Adrenal gland (tissue), 9 donors: ENCODE measurements at regions not wholly inside any gene's neighbourhood (a gene's known extent, or its start where the extent isn't known, plus 50 kb on each side); places are given as distances from the start of the nearest gene placed in this dataset.
"Not testable (repeated sequence)": the region's sequence is repeated elsewhere in the genome, so short reads cannot be mapped to it uniquely, and the experiment has no call there.

ENCODE experiments used
- DNase-seq, 7 donors: peaks; one replicate each; pipeline ENCODE4 v3.0.0-alpha.2; 2019 to 2020
- H3K27ac ChIP-seq, 5 donors: fragments of 200-600 bp; sonication (generic) in 4 of 5; 1 replicate in 3 of 5; 2 replicates in 2 of 5; pipeline versions ENCODE4 v1.5.1 to v1.8.0; 2016 to 2020; ENCODE audit warnings: mild to moderate bottlenecking in 1 of 5
- H3K27me3 ChIP-seq: fragments of 200-600 bp; 2 replicates; pipeline ENCODE4 v1.8.0; 2021
- H3K36me3 ChIP-seq, 2 donors: fragments of 200-600 bp; replicated peaks in 1 of 2; 1 replicate in 1 of 2; 2 replicates in 1 of 2; pipeline versions ENCODE4 v1.5.1 to v1.8.0; 2018 to 2022
- H3K4me1 ChIP-seq, 2 donors: fragments of 200-600 bp; replicated peaks in 1 of 2; 1 replicate in 1 of 2; 2 replicates in 1 of 2; pipeline versions ENCODE4 v1.5.1 to v1.8.0; 2018 to 2021
- H3K4me3 ChIP-seq, 4 donors: fragments of 200-600 bp; sonication (generic) in 3 of 4; one replicate each; pipeline ENCODE4 v1.5.1; 2016 to 2018
- H3K9me3 ChIP-seq, 3 donors: fragments of 200-600 bp; sonication (generic) in 1 of 3; replicated peaks in 1 of 3; 1 replicate in 2 of 3; 2 replicates in 1 of 3; pipeline versions ENCODE4 v1.5.1 to v1.8.0; 2016 to 2021
- POLR2A ChIP-seq, 2 donors: fragments of 450-650 bp; IDR thresholded peaks; one replicate each; pipeline ENCODE4 v1.6.1; 2017; ENCODE audit warnings: antibody characterized with exemption in 2 of 2, mild to moderate bottlenecking in 2 of 2, moderate library complexity in 1 of 2
- WGBS, 4 donors: extraction: QIAGEN DNeasy Blood & Tissue Kit in 2 of 4; methylation state at CpG; one replicate each; pipeline versions ENCODE4 v1.1.5 to v1.1.7; 2013 to 2017; 5-methylcytosine and 5-hydroxymethylcytosine counted together
- intact Hi-C, 2 donors: fragments of 100-400 bp; cut with DNase I; formaldehyde crosslinking; loops; one replicate each; pipeline versions ENCODE4 v1.14.1 to v1.15.0; 2022 to 2023
- TF ChIP-seq, protein P1 (sequence below), 6 experiments: fragments of 450-650 bp in 4 of 6; fragments of 200-600 bp in 2 of 6; sonication (generic) in 1 of 6; IDR thresholded peaks; 1 replicate in 5 of 6; 2 replicates in 1 of 6; pipeline versions ENCODE4 v1.5.1 to v1.8.0; 2016 to 2021; ENCODE audit warnings: antibody characterized with exemption in 6 of 6, mild to moderate bottlenecking in 2 of 6, moderate library complexity in 1 of 6
- donor health status: healthy with polysubstance abuse.
- donor health status: Bipolar disorder and iron deficiency.
- donor health status: DM: yes; HTN: yes; CAD: no.
- donor health status: DM: no; HTN: no; CAD: no.
- donor health status: DM: no; HTN: no; CAD: no.

DNA sequence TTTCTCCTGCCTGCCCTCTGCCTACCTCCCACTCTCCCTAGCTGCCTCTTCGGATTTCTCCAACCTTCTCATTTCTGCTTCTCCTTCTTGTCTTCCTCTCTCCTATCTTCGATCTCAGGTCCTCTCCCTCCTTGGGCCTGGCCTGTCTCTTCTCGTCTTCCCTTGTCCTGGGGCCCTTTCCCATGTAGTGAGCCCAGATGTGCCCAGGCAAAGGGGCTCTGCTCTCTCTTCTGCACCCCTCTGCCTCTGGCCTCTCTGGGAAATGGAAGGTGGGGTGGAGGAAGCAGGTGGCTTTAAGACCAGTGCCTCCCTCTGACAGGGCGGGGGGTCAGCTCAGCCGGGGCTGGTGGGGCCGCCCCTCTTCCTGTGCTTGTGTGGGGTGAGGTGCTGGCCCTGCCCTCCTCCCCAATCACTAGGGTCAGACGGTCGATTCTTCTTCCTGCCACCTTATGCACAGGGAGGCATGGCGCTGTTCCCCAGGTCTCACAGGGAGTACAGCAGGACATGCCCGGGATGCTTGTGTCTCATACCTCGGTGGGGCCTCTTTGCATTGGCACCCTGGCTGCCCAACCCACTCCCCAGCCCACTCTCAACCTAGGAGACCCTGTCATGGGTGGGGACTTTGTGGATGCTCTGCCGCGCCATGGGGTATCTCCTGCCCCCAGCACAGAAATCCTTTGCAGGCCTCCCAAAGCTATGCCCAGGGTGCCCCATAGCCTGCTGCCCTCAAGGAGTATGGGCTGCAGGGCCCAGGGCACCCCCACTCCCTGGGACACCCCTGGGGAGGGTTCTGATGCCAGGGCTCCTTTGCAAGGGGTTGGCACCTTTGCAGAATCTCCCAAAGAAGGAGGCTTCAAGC is 213.8 kb upstream of the HAAO start:
- Histone ChIP-seq H3K27me3 (no peaks in the 10 kb centered on the region), H3K27ac (no peak overlapping the region), H3K4me3 (no peak overlapping the region), H3K4me1 (no peaks in the 10 kb centered on the region), H3K36me3 (no peaks in the 10 kb centered on the region), H3K9me3 (no peaks in the 10 kb centered on the region)
- TF ChIP-seq, protein P1, sequence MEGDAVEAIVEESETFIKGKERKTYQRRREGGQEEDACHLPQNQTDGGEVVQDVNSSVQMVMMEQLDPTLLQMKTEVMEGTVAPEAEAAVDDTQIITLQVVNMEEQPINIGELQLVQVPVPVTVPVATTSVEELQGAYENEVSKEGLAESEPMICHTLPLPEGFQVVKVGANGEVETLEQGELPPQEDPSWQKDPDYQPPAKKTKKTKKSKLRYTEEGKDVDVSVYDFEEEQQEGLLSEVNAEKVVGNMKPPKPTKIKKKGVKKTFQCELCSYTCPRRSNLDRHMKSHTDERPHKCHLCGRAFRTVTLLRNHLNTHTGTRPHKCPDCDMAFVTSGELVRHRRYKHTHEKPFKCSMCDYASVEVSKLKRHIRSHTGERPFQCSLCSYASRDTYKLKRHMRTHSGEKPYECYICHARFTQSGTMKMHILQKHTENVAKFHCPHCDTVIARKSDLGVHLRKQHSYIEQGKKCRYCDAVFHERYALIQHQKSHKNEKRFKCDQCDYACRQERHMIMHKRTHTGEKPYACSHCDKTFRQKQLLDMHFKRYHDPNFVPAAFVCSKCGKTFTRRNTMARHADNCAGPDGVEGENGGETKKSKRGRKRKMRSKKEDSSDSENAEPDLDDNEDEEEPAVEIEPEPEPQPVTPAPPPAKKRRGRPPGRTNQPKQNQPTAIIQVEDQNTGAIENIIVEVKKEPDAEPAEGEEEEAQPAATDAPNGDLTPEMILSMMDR (IDR thresholded peaks at IDR 0.05): no peak
- no peak for TF ChIP-seq POLR2A (IDR thresholded peaks at IDR 0.05)
- DNase-seq: peak in 2 of 7 donors; percentile 13 to 17
- WGBS, 4 donors: 82 to 93% (median 84%) methylated on average over 5 to 13 of the region's 13 CpGs
- intact Hi-C loops: no loop called here

DNA sequence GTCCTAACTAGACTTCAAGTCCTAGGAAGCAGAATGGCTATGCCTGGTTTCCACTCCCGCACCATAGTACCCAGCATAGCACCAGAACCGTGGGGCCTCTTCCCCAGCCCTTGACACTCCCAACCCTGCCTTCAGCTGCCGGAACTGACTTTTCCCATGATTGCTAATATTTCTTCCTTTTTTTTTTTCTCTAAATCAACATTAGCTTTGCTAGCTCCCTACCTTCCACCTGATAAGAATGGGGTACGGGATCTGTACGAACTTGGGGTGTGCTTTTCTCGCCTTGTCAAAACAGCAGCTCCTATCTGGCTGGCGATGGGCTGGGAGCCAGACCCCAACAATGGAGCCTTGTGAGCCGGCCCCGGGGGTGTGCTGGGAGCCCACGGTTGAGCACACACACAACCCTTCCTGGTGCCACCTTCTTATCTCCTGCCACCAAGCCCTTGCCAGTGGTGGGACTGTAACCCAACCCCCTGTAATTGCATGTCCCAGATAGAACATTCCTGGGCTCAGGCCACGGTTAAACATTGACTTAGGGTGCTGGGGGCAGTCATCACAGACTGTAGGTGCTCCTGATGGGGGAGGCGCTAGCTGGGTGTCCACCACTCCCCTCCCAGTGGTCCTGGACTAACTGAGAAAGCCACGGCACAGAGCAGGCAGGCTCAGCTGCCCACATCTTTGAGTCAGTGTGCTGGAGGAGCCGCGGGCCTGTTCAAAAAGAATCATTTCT is 213.0 kb upstream of the HAAO start:
- DNase-seq: peak in 2 of 7 donors; percentile 8 to 27
- Histone ChIP-seq H3K27me3 (no peaks in the 10 kb centered on the region), H3K27ac (no peak overlapping the region), H3K9me3 (no peaks in the 10 kb centered on the region), H3K4me3 (no peak overlapping the region), H3K4me1 (no peaks in the 10 kb centered on the region), H3K36me3 (no peaks in the 10 kb centered on the region)
- WGBS, 4 donors: 82 to 94% (median 86%) methylated on average over 14 to 15 of the region's 15 CpGs
- TF ChIP-seq POLR2A (IDR thresholded peaks at IDR 0.05): no peak
- TF ChIP-seq, protein P1 (IDR thresholded peaks at IDR 0.05): no peak
- intact Hi-C loops: no loop called here

DNA sequence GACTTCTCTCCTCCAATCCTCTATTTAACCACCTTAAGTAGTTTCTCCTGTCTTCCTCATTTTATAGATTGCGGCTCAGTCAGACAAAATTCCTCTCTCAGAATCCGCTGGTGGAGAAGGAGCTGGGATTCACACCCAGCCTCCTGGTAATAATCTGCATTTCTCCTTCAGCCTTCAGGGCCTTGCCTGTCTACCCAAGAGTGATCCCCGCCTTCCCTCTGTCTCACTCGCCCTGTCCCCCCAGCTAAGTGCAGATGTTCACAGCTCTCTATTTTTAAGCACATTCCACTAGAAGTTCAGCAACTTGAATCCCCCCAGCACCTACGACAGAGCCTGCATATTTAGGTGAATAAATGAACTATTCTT is 212.5 kb upstream of the HAAO start:
- H3K4me3 ChIP-seq: no peak overlapping the region
- WGBS, 4 donors: 91 to 94% (median 92%) methylated on average over 5 of the region's 5 CpGs
- H3K4me1 ChIP-seq: no peaks in the 10 kb centered on the region
- peak in 1 of 7 donors; percentile 27 for DNase-seq
- intact Hi-C loops: no loop called here
- TF ChIP-seq POLR2A (IDR thresholded peaks at IDR 0.05): no peak
- TF ChIP-seq, protein P1 (IDR thresholded peaks at IDR 0.05): no peak
- H3K27ac ChIP-seq: no peak overlapping the region
- no peaks in the 10 kb centered on the region for H3K27me3 ChIP-seq
- H3K9me3 ChIP-seq: no peaks in the 10 kb centered on the region
- H3K36me3 ChIP-seq: no peaks in the 10 kb centered on the region

DNA sequence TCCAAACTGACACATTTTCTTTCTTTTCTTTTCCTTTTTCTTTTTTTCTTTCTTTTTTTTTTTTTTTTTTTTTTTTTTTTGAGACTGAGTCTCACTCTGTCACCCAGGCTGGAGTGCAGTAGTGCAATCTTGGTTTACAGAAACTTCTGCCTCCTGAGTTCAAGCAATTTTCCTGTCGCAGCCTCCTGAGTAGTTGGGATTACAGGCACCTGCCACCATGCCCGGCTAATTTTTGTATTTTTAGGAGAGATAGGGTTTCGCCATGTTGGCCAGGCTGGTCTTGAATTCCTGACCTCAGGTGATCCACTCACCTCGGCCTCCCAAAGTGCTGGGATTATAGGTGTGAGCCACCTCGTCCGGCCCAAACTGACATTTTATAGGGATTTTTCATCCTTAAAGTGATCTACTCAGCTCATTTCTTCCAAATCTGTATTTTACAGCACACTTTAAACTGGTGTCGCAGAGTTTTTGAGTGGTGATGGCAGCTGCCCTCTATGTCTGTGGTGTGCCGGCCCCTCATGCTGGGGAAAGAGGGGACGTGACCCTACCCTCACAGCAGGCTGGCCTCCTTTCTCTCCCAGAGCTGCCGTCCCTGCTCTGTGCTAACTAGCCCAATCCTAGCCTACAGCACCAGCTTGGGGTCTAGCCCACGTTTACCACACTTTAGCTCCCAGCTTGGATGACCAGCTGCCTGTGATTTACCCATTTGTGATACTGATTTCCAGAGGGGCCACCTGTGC is 211.9 kb upstream of the HAAO start:
- H3K27me3 ChIP-seq, H3K9me3 ChIP-seq, H3K4me3 ChIP-seq, H3K36me3 ChIP-seq, H3K4me1 ChIP-seq, intact Hi-C loops, H3K27ac ChIP-seq: not testable (repeated sequence)
- WGBS, 4 donors: 92 to 98% (median 93%) methylated on average over 11 of the region's 11 CpGs
- DNase-seq: peak in 1 of 7 donors; percentile 10
